ENCODE measurements at regions not wholly inside any gene's neighbourhood (a gene's known extent, or its start where the extent isn't known, plus 50 kb on each side); places are given as distances from the start of the nearest gene placed in this dataset.

GRCh38 chr13:89865164-89866064 lies 1482.1 kb upstream of the MIR17HG start (continued):
- TF ChIP-seq ZNF518A (tag by site-specific recombination; conservative IDR thresholded peaks at IDR 0.05; ENCODE audit: low read depth) = no peak

GRCh38 chr13:89869312-89869711 lies 1478.2 kb upstream of the MIR17HG start:
- no peak overlapping the region for H3K4me3 ChIP-seq (ENCODE audit: low read depth, low read length)
- no peak overlapping the region for H3K27ac ChIP-seq (ENCODE audit: extremely low read depth, low read depth, low read length)
- H3K4me1 ChIP-seq (ENCODE audit: control insufficient read depth, insufficient read depth, low read length) = no peaks in the 10 kb centered on the region
- ChIA-PET CTCF (no interaction called here), POLR2A (no interaction called here)
- TF ChIP-seq ZBTB6 (tag by site-specific recombination; IDR thresholded peaks at IDR 0.05) = no peak
- TF ChIP-seq ZNF16 (tag by site-specific recombination; IDR thresholded peaks at IDR 0.05; ENCODE audit: low read depth) = no peak
- no peak for TF ChIP-seq BCL11B (tag by site-specific recombination; IDR thresholded peaks at IDR 0.05; ENCODE audit: low read depth)
- no peak for TF ChIP-seq ZBTB11 (tag by site-specific recombination; conservative IDR thresholded peaks at IDR 0.05; ENCODE audit: low read depth)
- TF ChIP-seq ZNF488 (tag by site-specific recombination; IDR thresholded peaks at IDR 0.05) = no peak
- no peak for TF ChIP-seq ZNF670 (tag by site-specific recombination; IDR thresholded peaks at IDR 0.05; ENCODE audit: low read depth)
- TF ChIP-seq ZNF792 (tag by site-specific recombination; IDR thresholded peaks at IDR 0.05) = no peak
- TF ChIP-seq WT1 (tag by site-specific recombination; IDR thresholded peaks at IDR 0.05) = no peak
- no peak for TF ChIP-seq PRDM1 (tag by site-specific recombination; IDR thresholded peaks at IDR 0.05)
- TF ChIP-seq ZNF239 (tag by site-specific recombination; IDR thresholded peaks at IDR 0.05) = no peak
- TF ChIP-seq ZNF692 (tag by site-specific recombination; IDR thresholded peaks at IDR 0.05) = no peak
- no peaks in the 10 kb centered on the region for H3K9me3 ChIP-seq (ENCODE audit: control insufficient read depth, insufficient read depth, low read depth, low read length)
- no peaks in the 10 kb centered on the region for H3K36me3 ChIP-seq (ENCODE audit: control insufficient read depth in 2 of 2, insufficient read depth in 1 of 2, low read length in 2 of 2)

Measured in HEK293 (cell line).